Transverse colon (tissue), 4 donors: ENCODE measurements at regions not wholly inside any gene's neighbourhood (a gene's known extent, or its start where the extent isn't known, plus 50 kb on each side); places are given as distances from the start of the nearest gene placed in this dataset.

Source experiments
- DNase-seq: peaks from one replicate; pipeline ENCODE4 v3.0.0-alpha.2; 2019
- H3K27ac ChIP-seq, 4 donors: fragments of 200-600 bp; sonication (generic); 2 replicates each; pipeline ENCODE4 v1.5.1; 2016 to 2018; ENCODE audit warnings: inconsistent platforms in 4 of 4
- H3K27me3 ChIP-seq: fragments of 200-600 bp; sonication (generic); 2 replicates; pipeline ENCODE4 v1.5.1; 2017; ENCODE audit warnings: inconsistent platforms
- H3K36me3 ChIP-seq, 4 donors: fragments of 200-600 bp; sonication (generic); 2 replicates each; pipeline ENCODE4 v1.5.1; 2017 to 2019; ENCODE audit warnings: inconsistent platforms in 4 of 4
- H3K4me1 ChIP-seq, 4 donors: fragments of 200-600 bp; sonication (generic); 2 replicates each; pipeline ENCODE4 v1.5.1; 2017 to 2020; ENCODE audit warnings: inconsistent platforms in 4 of 4
- H3K4me3 ChIP-seq, 4 donors: fragments of 200-600 bp; sonication (generic); 1 replicate in 1 of 4; 2 replicates in 3 of 4; pipeline versions ENCODE4 v1.5.1 to v1.6.1; 2017 to 2019; ENCODE audit warnings: inconsistent platforms in 4 of 4
- H3K9me3 ChIP-seq, 2 donors: fragments of 200-600 bp; sonication (generic); 2 replicates each; pipeline ENCODE4 v1.5.1; 2017 to 2019; ENCODE audit warnings: inconsistent platforms in 2 of 2
- CTCF ChIP-seq, 5 experiments: fragments of 200-600 bp in 3 of 5; fragments of 450-650 bp in 2 of 5; sonication (generic) in 3 of 5; IDR thresholded peaks; 1 replicate in 2 of 5; 2 replicates in 3 of 5; pipeline ENCODE4 v1.5.1; 2016 to 2017; ENCODE audit warnings: antibody characterized with exemption in 5 of 5, inconsistent platforms in 3 of 5, mild to moderate bottlenecking in 2 of 5, moderate library complexity in 1 of 5
- EP300 ChIP-seq: sonication (generic); formaldehyde crosslinking; IDR thresholded peaks from one replicate; pipeline ENCODE4 v1.6.1; 2017; ENCODE audit warnings: antibody characterized with exemption, low read depth
- POLR2A ChIP-seq: fragments of 450-650 bp; IDR thresholded peaks from one replicate; pipeline ENCODE4 v1.6.1; 2016; ENCODE audit warnings: antibody characterized with exemption, mild to moderate bottlenecking, moderate library complexity
- POLR2AphosphoS5 ChIP-seq, 3 donors: sonication (generic); formaldehyde crosslinking; IDR thresholded peaks; one replicate each; pipeline ENCODE4 v1.6.1; 2016; ENCODE audit warnings: antibody characterized with exemption in 3 of 3
- WGBS, 2 donors: methylation state at CpG; one replicate each; pipeline ENCODE4 v1.1.5; 2018; ENCODE audit warnings: low coverage in 1 of 2; 5-methylcytosine and 5-hydroxymethylcytosine counted together
- in situ Hi-C, 4 donors: fragments of 200-750 bp; cut with MboI; loops; one replicate each; pipeline versions ENCODE4 v1.15.0 to v1.15.1; 2017; ENCODE audit warnings: low sequenced_read_pairs in 3 of 4, low pct_ligation_motif_present in 1 of 4, low pct_unique_long_range_greater_than_20kb in 1 of 4
- intact Hi-C: fragments of 100-400 bp; cut with DNase I; formaldehyde crosslinking; loops from one replicate; pipeline ENCODE4 v1.15.1; 2023; ENCODE audit warnings: low total_unique reads

GRCh38 chr6:147142684-147143245 lies 61.5 kb upstream of the STXBP5 start:
- Histone ChIP-seq H3K4me3 (no peak overlapping the region), H3K36me3 (no peaks in the 10 kb centered on the region), H3K27ac (no peak overlapping the region), H3K4me1 (peaks cover 0 to 8% (median 0%) of the 10 kb centered on the region in 4 donors), H3K27me3 (no peaks in the 10 kb centered on the region), H3K9me3 (no peaks in the 10 kb centered on the region)
- no peak for TF ChIP-seq POLR2A
- no peak for TF ChIP-seq CTCF (IDR thresholded peaks at IDR 0.05)
- TF ChIP-seq EP300, result no peak
- no peak for TF ChIP-seq POLR2AphosphoS5 (IDR thresholded peaks at IDR 0.05)
- no peak for DNase-seq
- intact Hi-C loops (no loop called here), in situ Hi-C loops (no loop called here)
- WGBS, 2 donors, result 74 to 83% methylated on average over 3 of the region's 3 CpGs

GRCh38 chr6:147149092-147149491 lies 55.1 kb upstream of the STXBP5 start:
- no peak overlapping the region for H3K27ac ChIP-seq
- H3K9me3 ChIP-seq, result no peaks in the 10 kb centered on the region
- WGBS, 2 donors, result 86 to 90% methylated on average over 2 to 4 of the region's 4 CpGs
- intact Hi-C loops, result no loop called here
- H3K4me1 ChIP-seq, result peaks cover 0 to 40% (median 9%) of the 10 kb centered on the region in 4 donors
- TF ChIP-seq POLR2AphosphoS5 (IDR thresholded peaks at IDR 0.05) (no peak), CTCF (IDR thresholded peaks at IDR 0.05) (no peak), POLR2A (no peak), EP300 (no peak)
- no peak for DNase-seq
- in situ Hi-C loops, result no loop called here
- no peak overlapping the region for H3K4me3 ChIP-seq
- H3K27me3 ChIP-seq, result no peaks in the 10 kb centered on the region
- no peaks in the 10 kb centered on the region for H3K36me3 ChIP-seq

- Histone ChIP-seq H3K4me3 (no peak overlapping the region), H3K27me3 (no peaks in the 10 kb centered on the region), H3K36me3 (no peaks in the 10 kb centered on the region), H3K4me1 (peaks cover 0 to 47% (median 10%) of the 10 kb centered on the region in 4 donors), H3K27ac (peak overlapping the region in 3 of 4 donors; percentile 29 to 67 (median 42)), H3K9me3 (no peaks in the 10 kb centered on the region)
- 72 to 75% methylated on average over 2 of the region's 2 CpGs for WGBS, 2 donors
- DNase-seq, result no peak
- TF ChIP-seq EP300, result no peak
- TF ChIP-seq CTCF (IDR thresholded peaks at IDR 0.05), result no peak
- TF ChIP-seq POLR2A, result no peak
- TF ChIP-seq POLR2AphosphoS5 (IDR thresholded peaks at IDR 0.05), result no peak
- in situ Hi-C loops (no loop called here), intact Hi-C loops (no loop called here)
Measured at GRCh38 chr6:147149826-147150225, 54.4 kb upstream of the STXBP5 start.

GRCh38 chr6:147150293-147150692 lies 53.9 kb upstream of the STXBP5 start:
- TF ChIP-seq CTCF (IDR thresholded peaks at IDR 0.05), result no peak
- peak in 2 of 3 donors; percentile 18 to 26 for TF ChIP-seq POLR2AphosphoS5 (IDR thresholded peaks at IDR 0.05)
- no peak for TF ChIP-seq POLR2A
- TF ChIP-seq EP300, result no peak

More at GRCh38 chr6:147150293-147150692, 53.9 kb upstream of the STXBP5 start:
- intact Hi-C loops, result no loop called here
- H3K36me3 ChIP-seq, result no peaks in the 10 kb centered on the region
- H3K4me1 ChIP-seq, result peaks cover 0 to 52% (median 12%) of the 10 kb centered on the region in 4 donors
- no peak for DNase-seq
- no peaks in the 10 kb centered on the region for H3K27me3 ChIP-seq
- 33 to 52% methylated on average over 1 of the region's 1 CpG for WGBS, 2 donors
- in situ Hi-C loops, result no loop called here
- no peak overlapping the region for H3K4me3 ChIP-seq
- H3K27ac ChIP-seq, result peak overlapping the region; percentile 36 to 67 (median 61)
- H3K9me3 ChIP-seq, result no peaks in the 10 kb centered on the region
